ENCODE measurements at regions not wholly inside any gene's neighbourhood (a gene's known extent, or its start where the extent isn't known, plus 50 kb on each side); places are given as distances from the start of the nearest gene placed in this dataset.
"Not testable (repeated sequence)": the region's sequence is repeated elsewhere in the genome, so short reads cannot be mapped to it uniquely, and the experiment has no call there.

- DNase-seq (ENCODE audit: low read depth) = no peak
Observed at GRCh38 chr6:144435602-144436426, 150.7 kb downstream of the UTRN start.

GRCh38 chr6:144437105-144437504, 152.0 kb downstream of the UTRN start:
- DNase-seq (ENCODE audit: low read depth) = no peak

- DNase-seq (ENCODE audit: low read depth) = no peak
Observed at GRCh38 chr6:144438103-144438502, 153.0 kb downstream of the UTRN start.

- DNase-seq (ENCODE audit: low read depth) = no peak
Observed at GRCh38 chr6:144439016-144439415, 153.9 kb downstream of the UTRN start.

- not testable (repeated sequence) for DNase-seq (ENCODE audit: low read depth)
Observed at GRCh38 chr6:144441801-144442200, 156.7 kb downstream of the UTRN start.

GRCh38 chr6:144443157-144443556, 158.0 kb downstream of the UTRN start:
- no peak for DNase-seq (ENCODE audit: low read depth)

GRCh38 chr6:144447472-144447871, 162.3 kb downstream of the UTRN start:
- no peak for DNase-seq (ENCODE audit: low read depth)

GRCh38 chr6:144449218-144449617, 164.1 kb downstream of the UTRN start:
- no peak for DNase-seq (ENCODE audit: low read depth)

GRCh38 chr6:144449911-144450597, 164.9 kb downstream of the UTRN start:
- DNase-seq (ENCODE audit: low read depth) = no peak

- no peak for DNase-seq (ENCODE audit: low read depth)
Observed at GRCh38 chr6:144460327-144461095, 175.4 kb downstream of the UTRN start.

- DNase-seq (ENCODE audit: low read depth) = no peak
Observed at GRCh38 chr6:144462058-144462457, 176.9 kb downstream of the UTRN start.

GRCh38 chr6:144466716-144467115, 181.6 kb downstream of the UTRN start:
- no peak for DNase-seq (ENCODE audit: low read depth)

- DNase-seq (ENCODE audit: low read depth) = no peak
Observed at GRCh38 chr6:144467172-144467762, 182.1 kb downstream of the UTRN start.

GRCh38 chr6:144467921-144468320, 182.8 kb downstream of the UTRN start:
- no peak for DNase-seq (ENCODE audit: low read depth)

- no peak for DNase-seq (ENCODE audit: low read depth)
Observed at GRCh38 chr6:144468709-144469108, 183.6 kb downstream of the UTRN start.

GRCh38 chr6:144469144-144469575, 184.0 kb downstream of the UTRN start:
- DNase-seq (ENCODE audit: low read depth) = no peak

GRCh38 chr6:144470201-144470600, 185.1 kb downstream of the UTRN start:
- not testable (repeated sequence) for DNase-seq (ENCODE audit: low read depth)

- DNase-seq (ENCODE audit: low read depth) = no peak
Observed at GRCh38 chr6:144471986-144472385, 186.9 kb downstream of the UTRN start.

- DNase-seq (ENCODE audit: low read depth) = no peak
Observed at GRCh38 chr6:144474290-144474689, 189.2 kb downstream of the UTRN start.

GRCh38 chr6:144474904-144475303, 189.8 kb downstream of the UTRN start:
- DNase-seq (ENCODE audit: low read depth) = no peak

GRCh38 chr6:144475411-144475810, 190.3 kb downstream of the UTRN start:
- no peak for DNase-seq (ENCODE audit: low read depth)

GRCh38 chr6:144476286-144476685, 191.2 kb downstream of the UTRN start:
- DNase-seq (ENCODE audit: low read depth) = no peak
